OCI-LY7 (cell line): ENCODE measurements at regions not wholly inside any gene's neighbourhood (a gene's known extent, or its start where the extent isn't known, plus 50 kb on each side); places are given as distances from the start of the nearest gene placed in this dataset.

ENCODE experiments used
- CTCF ChIP-seq: fragments of 200-600 bp; sonication (generic); conservative IDR thresholded peaks from 2 replicates; pipeline ENCODE4 v1.5.1; 2014; ENCODE audit warnings: mild to moderate bottlenecking, antibody characterized with exemption, low read length, moderate library complexity, mixed read lengths
- EZH2phosphoT487 ChIP-seq: fragments of 200-600 bp; sonication (generic); IDR thresholded peaks from 2 replicates; pipeline ENCODE4 v1.6.1; 2018; ENCODE audit warnings: low read depth, borderline replicate concordance, mild to moderate bottlenecking, mixed run types, antibody characterized with exemption, low read length, moderate library complexity, mixed read lengths

- TF ChIP-seq CTCF, result no peak
- no peak for TF ChIP-seq EZH2phosphoT487
These were observed 475.4 kb downstream of the NLGN4X start for GRCh38 chrX:5753291-5753690.
